ENCODE measurements at regions not wholly inside any gene's neighbourhood (a gene's known extent, or its start where the extent isn't known, plus 50 kb on each side); places are given as distances from the start of the nearest gene placed in this dataset.

- no peak for TF ChIP-seq CTCF (IDR thresholded peaks at IDR 0.05; ENCODE audit: low read length)
- TF ChIP-seq EZH2 (optimal IDR thresholded peaks at IDR 0.05; ENCODE audit: low read depth, low read length) = no peak
- TF ChIP-seq EZH2phosphoT487 (IDR thresholded peaks at IDR 0.05; ENCODE audit: low read length) = no peak
Observed at GRCh38 chr1:239261521-239261920, 124.8 kb upstream of the CHRM3 start.

Data from MM.1S (cell line).